H1 (cell line): ENCODE measurements at regions not wholly inside any gene's neighbourhood (a gene's known extent, or its start where the extent isn't known, plus 50 kb on each side); places are given as distances from the start of the nearest gene placed in this dataset.

Source experiments
- CTCF ChIA-PET: fragments of 300-600 bp; sonication (Branson Sonifier 250); formaldehyde crosslinking; loops from one replicate; lab custom pipeline; 2021; ENCODE audit not compliant: partially characterized antibody; lab: Charles Lee
- POLR2A ChIA-PET: fragments of 300-600 bp; sonication (Branson Sonifier 250); formaldehyde crosslinking; loops from one replicate; lab custom pipeline; 2021; ENCODE audit warnings: inconsistent platforms; ENCODE audit not compliant: partially characterized antibody; lab: Charles Lee
- DNase-seq, 2 experiments: peaks; one replicate each; pipeline versions ENCODE4 v3.0.0 to v3.0.0-alpha.2; 2010 to 2022; ENCODE audit warnings: low spot score in 2 of 2, low read depth in 1 of 2, mixed read lengths in 1 of 2
- FAIRE-seq: peaks from 2 replicates; lab custom pipeline; 2011; peaks lifted over from hg19 to GRCh38; lab: Jason Lieb, UNC
- H2AFZ ChIP-seq: 2 replicates; pipeline ENCODE4 v1.8.1; 2012; ENCODE audit warnings: low read length, inconsistent platforms
- H2AK5ac ChIP-seq: 2 replicates; pipeline ENCODE4 v1.6.1; 2013; ENCODE audit warnings: low read depth, low read length
- H2BK120ac ChIP-seq: replicated peaks from 2 replicates; pipeline ENCODE3; 2013; ENCODE audit warnings: low read depth, low read length, inconsistent platforms
- H2BK12ac ChIP-seq: 2 replicates; pipeline ENCODE4 v1.6.1; 2013; ENCODE audit warnings: low read depth, low read length
- H2BK15ac ChIP-seq: 2 replicates; pipeline ENCODE4 v1.6.1; 2013; ENCODE audit warnings: low read length
- H2BK20ac ChIP-seq: 2 replicates; pipeline ENCODE4 v1.6.1; 2013; ENCODE audit warnings: low read length
- H2BK5ac ChIP-seq: 2 replicates; pipeline ENCODE4 v1.6.1; 2013; ENCODE audit warnings: low read depth, low read length
- H3K14ac ChIP-seq: 2 replicates; pipeline ENCODE4 v1.6.1; 2013; ENCODE audit warnings: inconsistent platforms; ENCODE audit not compliant: insufficient read length
- H3K18ac ChIP-seq: 2 replicates; pipeline ENCODE4 v1.6.1; 2013; ENCODE audit warnings: low read length; ENCODE audit errors: extremely low read depth
- H3K23ac ChIP-seq: 2 replicates; pipeline ENCODE4 v1.6.1; 2013; ENCODE audit warnings: inconsistent platforms; ENCODE audit not compliant: insufficient read length
- H3K23me2 ChIP-seq: 2 replicates; pipeline ENCODE4 v1.6.1; 2013; ENCODE audit warnings: low read depth, low read length
- H3K27ac ChIP-seq: 2 replicates; pipeline ENCODE4 v1.6.1; 2011; ENCODE audit warnings: low read depth, low read length, inconsistent platforms
- H3K27me3 ChIP-seq, 4 experiments: replicated peaks in 1 of 4; 1 replicate in 1 of 4; 2 replicates in 3 of 4; pipeline versions ENCODE4 v1.6.1 to v1.8.1; 2011 to 2013; ENCODE audit warnings: low read length in 3 of 4, mild to moderate bottlenecking in 3 of 4, inconsistent platforms in 2 of 4, mixed read lengths in 2 of 4, moderate library complexity in 1 of 4; ENCODE audit not compliant: control insufficient read depth in 3 of 4, insufficient read depth in 3 of 4; ENCODE audit errors: extremely low read depth in 1 of 4
- H3K36me3 ChIP-seq, 4 experiments: 2 replicates each; pipeline versions ENCODE4 v1.6.1 to v1.8.1; 2011 to 2013; ENCODE audit warnings: mild to moderate bottlenecking in 4 of 4, low read length in 3 of 4, moderate library complexity in 2 of 4, control low read depth in 1 of 4, inconsistent platforms in 1 of 4; ENCODE audit not compliant: insufficient read depth in 4 of 4, control insufficient read depth in 2 of 4
- H3K4ac ChIP-seq: replicated peaks from 2 replicates; pipeline ENCODE3; 2013; ENCODE audit warnings: low read length, low read depth, mixed read lengths, inconsistent platforms; ENCODE audit not compliant: insufficient read length
- H3K4me1 ChIP-seq, 4 experiments: replicated peaks in 1 of 4; 1 replicate in 1 of 4; 2 replicates in 3 of 4; pipeline versions ENCODE4 v1.6.1 to v1.8.1; 2011 to 2013; ENCODE audit warnings: low read length in 3 of 4, inconsistent platforms in 2 of 4, mixed read lengths in 1 of 4; ENCODE audit not compliant: insufficient read depth in 4 of 4, control insufficient read depth in 3 of 4
- H3K4me2 ChIP-seq, 2 experiments: 2 replicates each; pipeline versions ENCODE4 v1.6.1 to v1.8.1; 2011 to 2013; ENCODE audit warnings: low read depth in 2 of 2, low read length in 2 of 2, control low read depth in 1 of 2, inconsistent platforms in 1 of 2, mild to moderate bottlenecking in 1 of 2; ENCODE audit not compliant: insufficient read depth in 1 of 2
- H3K4me3 ChIP-seq, 4 experiments: fragments of 200-600, 300-600 bp in 1 of 4; sonication (generic), shearing (Covaris generic), sonication (Bioruptor Twin) in 1 of 4; 2 replicates each; pipeline versions ENCODE4 v1.5.1 to v1.8.1; 2011 to 2016; ENCODE audit warnings: low read length in 4 of 4, low read depth in 3 of 4, control low read depth in 2 of 4, inconsistent platforms in 2 of 4, mild to moderate bottlenecking in 2 of 4, mixed read lengths in 1 of 4, moderate library complexity in 1 of 4; ENCODE audit not compliant: insufficient read depth in 2 of 4; ENCODE audit errors: extremely low read depth in 1 of 4
- H3K56ac ChIP-seq: replicated peaks from 2 replicates; pipeline ENCODE3; 2013; ENCODE audit warnings: low read depth, mild to moderate bottlenecking, mixed read lengths, low read length, inconsistent platforms; ENCODE audit not compliant: insufficient read length
- H3K79me1 ChIP-seq: 2 replicates; pipeline ENCODE4 v1.6.1; 2013; ENCODE audit warnings: low read depth, low read length, control low read depth
- H3K79me2 ChIP-seq, 2 experiments: 2 replicates each; pipeline versions ENCODE4 v1.6.1 to v1.8.1; 2012 to 2013; ENCODE audit warnings: low read length in 2 of 2, mild to moderate bottlenecking in 2 of 2, inconsistent platforms in 1 of 2; ENCODE audit not compliant: insufficient read depth in 2 of 2, control insufficient read depth in 1 of 2
- H3K9ac ChIP-seq, 4 experiments: replicated peaks in 1 of 4; 1 replicate in 1 of 4; 2 replicates in 3 of 4; pipeline versions ENCODE4 v1.6.1 to v1.8.1; 2011 to 2013; ENCODE audit warnings: low read depth in 3 of 4, low read length in 3 of 4, control low read depth in 2 of 4, mild to moderate bottlenecking in 2 of 4, moderate library complexity in 2 of 4, inconsistent platforms in 1 of 4; ENCODE audit errors: extremely low read depth in 1 of 4
- H3K9me3 ChIP-seq, 2 experiments: 2 replicates each; pipeline versions ENCODE4 v1.6.1 to v1.8.1; 2012 to 2013; ENCODE audit warnings: mild to moderate bottlenecking in 2 of 2, moderate library complexity in 2 of 2, control low read depth in 1 of 2, inconsistent platforms in 1 of 2, low read depth in 1 of 2, low read length in 1 of 2, mixed read lengths in 1 of 2; ENCODE audit not compliant: insufficient read depth in 2 of 2
- H4K20me1 ChIP-seq, 2 experiments: replicated peaks in 1 of 2; 2 replicates each; pipeline versions ENCODE3 to v1.8.1; 2011 to 2013; ENCODE audit warnings: inconsistent platforms in 2 of 2, low read length in 2 of 2, mild to moderate bottlenecking in 1 of 2; ENCODE audit not compliant: insufficient read depth in 2 of 2, control insufficient read depth in 1 of 2
- H4K5ac ChIP-seq: 2 replicates; pipeline ENCODE4 v1.6.1; 2013; ENCODE audit warnings: low read length, low read depth, mixed read lengths, inconsistent platforms; ENCODE audit not compliant: insufficient read length
- H4K8ac ChIP-seq: 2 replicates; pipeline ENCODE4 v1.8.0; 2013; ENCODE audit warnings: mild to moderate bottlenecking, moderate library complexity, low read length, inconsistent platforms; ENCODE audit not compliant: insufficient read depth; ENCODE audit errors: extremely low read depth
- H4K91ac ChIP-seq: replicated peaks from 2 replicates; pipeline ENCODE3; 2013; ENCODE audit warnings: low read length, mixed read lengths, inconsistent platforms; ENCODE audit not compliant: insufficient read length
- POLR2A ChIP-seq, 2 experiments: IDR thresholded peaks; 1 replicate in 1 of 2; 2 replicates in 1 of 2; pipeline ENCODE4 v1.6.1; 2011; ENCODE audit warnings: low read depth in 2 of 2, low read length in 2 of 2, mild to moderate bottlenecking in 2 of 2; ENCODE audit errors: control extremely low read depth in 1 of 2
- RAD21 ChIP-seq, 2 experiments: IDR thresholded peaks in 1 of 2; conservative IDR thresholded peaks in 1 of 2; 2 replicates each; pipeline ENCODE4 v1.6.1; 2011; ENCODE audit warnings: low read depth in 2 of 2, low read length in 2 of 2, improper control_type of control experiment in 1 of 2, inconsistent platforms in 1 of 2, mild to moderate bottlenecking in 1 of 2, moderate library complexity in 1 of 2

GRCh38 chr1:104636581-104636980 lies 886.9 kb downstream of the AMY1C start:
- DNase-seq (no peak), FAIRE-seq (no peak)
- Histone ChIP-seq H2AFZ (no peak overlapping the region), H3K18ac (no peak overlapping the region), H4K91ac (no peak overlapping the region), H3K23me2 (no peaks in the 10 kb centered on the region), H3K4me3 (no peak overlapping the region), H4K8ac (no peak overlapping the region), H3K79me1 (no peaks in the 10 kb centered on the region), H3K9ac (no peak overlapping the region), H2BK15ac (no peak overlapping the region), H3K27me3 (no peaks in the 10 kb centered on the region), H2BK12ac (no peak overlapping the region), H2AK5ac (no peak overlapping the region), H3K4ac (no peak overlapping the region), H3K27ac (no peak overlapping the region), H3K4me2 (no peak overlapping the region), H3K36me3 (no peaks in the 10 kb centered on the region), H3K56ac (no peak overlapping the region), H3K14ac (no peak overlapping the region), H4K20me1 (no peaks in the 10 kb centered on the region), H3K23ac (no peak overlapping the region), H3K4me1 (no peaks in the 10 kb centered on the region), H2BK20ac (no peak overlapping the region), H2BK5ac (no peak overlapping the region), H3K79me2 (no peaks in the 10 kb centered on the region), H3K9me3 (no peaks in the 10 kb centered on the region), H4K5ac (no peak overlapping the region), H2BK120ac (no peak overlapping the region)
- ChIA-PET CTCF (no interaction called here), POLR2A (no interaction called here)
- TF ChIP-seq POLR2A (IDR thresholded peaks at IDR 0.05; ENCODE audit: control extremely low read depth in 1 of 2, low read depth in 2 of 2, low read length in 2 of 2) (no peak), RAD21 (IDR thresholded peaks at IDR 0.05 in 1 of 2, conservative IDR thresholded peaks at IDR 0.05 in 1 of 2; ENCODE audit: low read depth in 2 of 2, low read length in 2 of 2) (peak in 1 of 2 experiments; percentile 18; a peak in 1 of 4 replicates)
